Coronary artery (tissue), 2 donors: ENCODE measurements at regions not wholly inside any gene's neighbourhood (a gene's known extent, or its start where the extent isn't known, plus 50 kb on each side); places are given as distances from the start of the nearest gene placed in this dataset.

Experiments used
- DNase-seq: peaks from one replicate; pipeline ENCODE4 v3.0.0-alpha.2; 2017; ENCODE audit warnings: low spot score
- H3K27ac ChIP-seq, 2 donors: fragments of 200-600 bp; sonication (generic); one replicate each; pipeline ENCODE4 v1.5.1; 2016 to 2019
- H3K4me3 ChIP-seq: fragments of 200-600 bp; sonication (generic); 2 replicates; pipeline ENCODE4 v1.5.1; 2016; ENCODE audit warnings: mild to moderate bottlenecking, moderate library complexity
- CTCF ChIP-seq: fragments of 200-600 bp; sonication (generic); IDR thresholded peaks from one replicate; pipeline ENCODE4 v1.5.1; 2019; ENCODE audit warnings: antibody characterized with exemption

- Histone ChIP-seq H3K27ac (no peak overlapping the region), H3K4me3 (no peak overlapping the region)
- TF ChIP-seq CTCF = no peak
- DNase-seq = no peak
These were observed 392.3 kb downstream of the TMEM135 start for GRCh38 chr11:87429996-87430395.

DNA sequence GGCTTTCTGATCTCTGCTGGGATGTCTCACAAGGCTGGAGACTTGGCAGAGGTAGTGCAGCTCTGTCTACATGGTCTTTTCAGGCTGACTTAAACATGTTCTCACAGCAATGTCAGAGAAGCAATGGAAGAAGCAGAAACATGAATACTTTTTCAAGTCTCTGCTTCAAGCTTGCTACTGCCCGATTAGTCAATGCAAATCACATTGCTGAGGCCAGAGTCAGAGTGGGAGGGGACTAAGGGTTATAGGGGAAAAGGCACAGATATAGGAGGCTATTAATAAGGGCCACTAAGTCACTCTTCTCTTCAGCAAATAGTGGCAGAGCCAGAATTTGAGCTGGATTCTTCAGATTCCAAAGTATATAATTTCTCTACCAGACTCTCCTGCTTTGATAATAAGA is 390.5 kb downstream of the TMEM135 start:
- Histone ChIP-seq H3K27ac (no peak overlapping the region), H3K4me3 (no peak overlapping the region)
- no peak for TF ChIP-seq CTCF
- DNase-seq = no peak

GRCh38 chr11:87425943-87426342 is 388.2 kb downstream of the TMEM135 start:
- Histone ChIP-seq H3K27ac (no peak overlapping the region), H3K4me3 (no peak overlapping the region)
- no peak for TF ChIP-seq CTCF
- no peak for DNase-seq

DNA sequence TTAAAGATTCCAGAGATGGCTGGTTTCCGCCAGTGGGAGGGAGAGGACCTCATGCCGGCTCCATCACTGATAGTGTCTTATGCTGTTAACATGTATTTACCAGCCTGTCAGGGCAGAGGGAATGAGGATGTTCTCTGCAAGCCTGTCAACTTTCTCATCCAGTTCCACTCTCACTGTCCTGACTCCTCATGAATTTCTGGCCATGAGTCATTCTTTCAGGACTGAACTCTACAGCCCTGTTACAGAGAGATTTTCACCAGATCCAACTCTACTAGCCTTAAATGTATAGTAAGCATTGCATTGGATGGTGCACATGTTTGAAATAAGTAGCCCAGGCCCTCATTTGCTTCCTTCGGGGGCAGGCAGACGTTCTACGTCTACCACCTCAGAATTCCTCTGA is 387.7 kb downstream of the TMEM135 start:
- DNase-seq = no peak
- no peak for TF ChIP-seq CTCF
- Histone ChIP-seq H3K27ac (no peak overlapping the region), H3K4me3 (no peak overlapping the region)

- DNase-seq = no peak
- Histone ChIP-seq H3K4me3 (no peak overlapping the region), H3K27ac (no peak overlapping the region)
- TF ChIP-seq CTCF = no peak
These were observed 385.4 kb downstream of the TMEM135 start for GRCh38 chr11:87423161-87423560.

GRCh38 chr11:87422566-87422965 is 384.8 kb downstream of the TMEM135 start:
- no peak overlapping the region for H3K4me3 ChIP-seq
- H3K27ac ChIP-seq = no peak overlapping the region
- no peak for DNase-seq
- TF ChIP-seq CTCF = no peak

DNA sequence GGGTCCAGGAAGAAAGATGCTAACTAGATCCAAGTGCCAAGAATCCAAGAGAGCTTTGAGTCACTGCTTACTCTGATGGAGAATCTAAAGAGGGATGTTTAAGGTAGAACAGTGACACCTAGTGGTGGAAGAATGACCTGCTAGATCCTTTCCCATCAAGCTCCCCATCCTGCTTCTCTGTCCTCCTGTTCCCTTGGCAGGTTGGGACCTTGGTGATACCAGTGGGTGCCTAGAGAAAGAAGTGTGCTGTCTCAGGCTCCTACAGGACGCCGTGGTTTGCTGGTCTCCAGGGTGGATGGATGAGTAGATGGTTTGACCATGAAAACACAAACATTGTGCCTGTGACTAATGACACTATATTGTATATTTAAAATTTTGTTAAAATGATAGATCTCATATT is 383.7 kb downstream of the TMEM135 start:
- Histone ChIP-seq H3K4me3 (no peak overlapping the region), H3K27ac (no peak overlapping the region)
- no peak for DNase-seq
- peak; percentile 82 for TF ChIP-seq CTCF
